Panc1 (cell line): ENCODE measurements at regions not wholly inside any gene's neighbourhood (a gene's known extent, or its start where the extent isn't known, plus 50 kb on each side); places are given as distances from the start of the nearest gene placed in this dataset.
"Not testable (repeated sequence)": the region's sequence is repeated elsewhere in the genome, so short reads cannot be mapped to it uniquely, and the experiment has no call there.

Source experiments
- CTCF ChIP-seq: fragments of 450-650 bp; IDR thresholded peaks from 2 replicates; pipeline ENCODE4 v1.5.1; 2017; ENCODE audit warnings: mild to moderate bottlenecking
- POLR2AphosphoS5 ChIP-seq: IDR thresholded peaks from 2 replicates; pipeline ENCODE4 v1.6.1; 2012; ENCODE audit warnings: mild to moderate bottlenecking, low read depth, low read length, moderate library complexity
- TCF7L2 ChIP-seq: IDR thresholded peaks from 2 replicates; pipeline ENCODE4 v1.6.1; 2011; ENCODE audit warnings: mild to moderate bottlenecking, low read depth, low read length, inconsistent platforms

DNA sequence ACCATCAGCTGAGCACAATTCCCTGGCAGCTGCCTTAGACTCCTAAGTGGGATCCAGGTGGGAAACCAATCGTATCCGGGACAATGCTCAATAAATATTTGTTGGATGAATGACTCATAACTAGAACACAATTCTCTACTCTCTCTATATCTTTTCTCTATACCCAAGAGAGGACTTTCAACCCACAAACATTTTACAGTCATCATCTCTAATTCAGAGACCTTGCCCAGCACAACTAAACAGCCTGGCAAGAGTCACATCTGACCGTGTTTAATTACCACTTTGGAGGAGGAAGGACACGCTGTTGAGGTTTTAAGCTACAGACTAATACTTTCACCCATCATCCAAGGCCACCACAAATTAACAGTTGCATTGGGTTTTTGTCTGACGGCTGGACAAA is 74.3 kb upstream of the NOMO2 start:
- not testable (repeated sequence) for TF ChIP-seq CTCF, TCF7L2, POLR2AphosphoS5
